NB4 (cell line): ENCODE measurements at regions not wholly inside any gene's neighbourhood (a gene's known extent, or its start where the extent isn't known, plus 50 kb on each side); places are given as distances from the start of the nearest gene placed in this dataset.

ENCODE experiments used
- DNase-seq: peaks from one replicate; pipeline ENCODE4 v3.0.0; 2010; ENCODE audit warnings: low read depth
- H3K4me3 ChIP-seq: one replicate; pipeline ENCODE4 v1.5.1; 2011; ENCODE audit warnings: mild to moderate bottlenecking, low read depth, low read length, moderate library complexity
- CTCF ChIP-seq: IDR thresholded peaks from one replicate; pipeline ENCODE4 v1.5.1; 2012; ENCODE audit warnings: low read depth, low read length
- MYC ChIP-seq: IDR thresholded peaks from 2 replicates; pipeline ENCODE4 v1.6.1; 2011; ENCODE audit warnings: low read depth, low read length
- POLR2A ChIP-seq: IDR thresholded peaks from 2 replicates; pipeline ENCODE4 v1.6.1; 2011; ENCODE audit warnings: mild to moderate bottlenecking; ENCODE audit not compliant: insufficient read length; ENCODE audit errors: extremely low read depth
- TF ChIP-seq, protein P1 (sequence below): IDR thresholded peaks from 2 replicates; pipeline ENCODE4 v1.6.1; 2011; ENCODE audit warnings: low read depth, low read length

GRCh38 chr2:237222178-237222577 lies 136.5 kb downstream of the COPS8 start:
- no peak overlapping the region for H3K4me3 ChIP-seq
- TF ChIP-seq, protein P1, sequence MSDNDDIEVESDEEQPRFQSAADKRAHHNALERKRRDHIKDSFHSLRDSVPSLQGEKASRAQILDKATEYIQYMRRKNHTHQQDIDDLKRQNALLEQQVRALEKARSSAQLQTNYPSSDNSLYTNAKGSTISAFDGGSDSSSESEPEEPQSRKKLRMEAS: no peak
- TF ChIP-seq CTCF (no peak), MYC (no peak), POLR2A (no peak)
- no peak for DNase-seq

DNA sequence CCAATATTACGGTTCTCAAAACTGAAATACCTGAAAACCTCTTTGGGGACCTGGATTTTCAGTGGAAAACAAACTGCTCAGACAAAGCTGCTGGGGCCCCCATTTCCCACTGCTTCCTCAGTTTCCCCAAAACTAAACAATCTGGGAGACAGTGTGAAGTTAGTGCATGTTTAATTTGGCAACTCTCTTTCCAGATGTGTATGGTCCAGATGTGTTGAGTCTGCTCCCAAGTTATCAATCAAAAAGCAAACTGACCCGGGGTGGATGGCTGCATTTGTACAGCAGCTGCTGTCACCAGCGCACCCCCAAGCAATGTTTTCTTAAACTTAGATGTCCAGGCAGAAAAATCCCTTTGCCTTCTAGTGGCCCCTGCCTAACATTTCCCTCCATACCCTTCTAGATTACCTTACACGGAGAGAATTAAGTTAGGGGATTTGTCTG lies 136.9 kb downstream of the COPS8 start:
- no peak for TF ChIP-seq MYC
- no peak for TF ChIP-seq CTCF
- TF ChIP-seq, protein P1: no peak
- TF ChIP-seq POLR2A: no peak
- no peak overlapping the region for H3K4me3 ChIP-seq
- no peak for DNase-seq

DNA sequence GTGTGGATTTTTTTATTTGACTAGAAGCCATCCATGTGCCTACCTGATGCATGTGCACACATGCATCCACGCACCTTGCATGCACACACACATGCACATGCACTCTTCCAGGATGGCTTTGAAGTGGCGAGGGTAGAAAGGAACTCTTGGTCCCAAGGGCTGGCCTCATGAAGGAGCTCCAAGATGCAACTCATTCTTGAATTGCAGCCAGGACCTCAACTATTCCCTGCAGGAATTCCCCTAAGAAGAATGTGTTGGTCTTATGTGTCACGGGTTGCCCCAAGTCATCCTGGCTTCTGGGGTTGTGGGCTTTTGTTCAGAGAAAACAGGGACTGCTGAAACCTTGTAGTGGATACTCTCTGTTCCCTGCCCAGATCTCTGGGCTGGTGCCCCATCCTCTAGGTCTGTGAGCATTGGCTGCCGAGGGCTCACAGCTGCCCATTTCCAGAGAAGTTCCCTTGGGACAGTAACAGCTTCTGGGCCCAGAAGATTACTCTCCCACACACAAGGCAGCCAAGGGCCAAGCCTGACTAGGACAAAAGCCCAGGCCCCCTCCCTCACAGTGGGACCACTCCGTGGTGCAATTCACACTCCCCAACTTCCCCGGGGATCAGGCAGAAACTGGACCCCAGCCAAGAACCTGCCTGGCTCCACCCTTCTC lies 137.6 kb downstream of the COPS8 start:
- TF ChIP-seq, protein P1: no peak
- TF ChIP-seq MYC (no peak), CTCF (no peak), POLR2A (no peak)
- no peak overlapping the region for H3K4me3 ChIP-seq
- DNase-seq: no peak

- TF ChIP-seq, protein P1: no peak
- no peak for TF ChIP-seq MYC
- TF ChIP-seq POLR2A: no peak
- no peak for TF ChIP-seq CTCF
- no peak overlapping the region for H3K4me3 ChIP-seq
- no peak for DNase-seq
Measured at GRCh38 chr2:237227190-237227589, 141.5 kb downstream of the COPS8 start.

DNA sequence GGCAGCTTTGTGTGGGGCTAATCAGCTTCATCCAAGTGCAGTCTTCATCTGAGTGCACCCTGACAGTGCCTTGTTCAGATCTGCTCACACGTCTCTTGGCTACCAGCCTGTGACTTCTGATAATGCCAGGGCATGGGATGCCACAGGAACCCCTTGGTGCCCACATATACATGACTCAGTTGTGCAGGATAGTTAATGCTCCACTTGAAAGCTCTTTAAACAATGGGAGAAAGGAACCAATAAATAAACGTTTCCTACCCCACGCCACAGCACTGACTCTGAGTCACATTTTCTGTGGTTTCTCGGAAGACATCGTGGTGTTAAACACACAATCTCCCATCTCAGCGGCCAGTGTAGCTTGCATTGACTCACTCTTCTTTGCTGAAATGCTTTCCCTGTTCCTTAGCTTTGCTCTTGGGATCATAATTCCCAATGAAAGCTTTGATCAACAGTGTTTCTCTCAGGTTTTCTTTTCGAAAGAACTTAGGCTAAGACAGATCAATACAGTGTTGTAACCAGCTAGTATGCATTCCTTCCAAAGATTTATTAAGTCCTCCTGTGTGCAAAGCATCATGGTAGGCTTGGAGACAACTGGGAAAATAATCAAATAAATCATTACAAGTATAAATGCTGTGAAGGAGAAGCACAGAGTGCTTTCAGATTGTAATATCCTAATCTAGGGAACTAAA lies 142.0 kb downstream of the COPS8 start:
- peak; percentile 21 for DNase-seq
- H3K4me3 ChIP-seq: no peak overlapping the region
- TF ChIP-seq, protein P1: no peak
- TF ChIP-seq CTCF (no peak), POLR2A (no peak), MYC (no peak)
